ENCODE measurements at regions not wholly inside any gene's neighbourhood (a gene's known extent, or its start where the extent isn't known, plus 50 kb on each side); places are given as distances from the start of the nearest gene placed in this dataset.
A peak's percentile ranks its signal among the peaks of the same experiment; 100 is the strongest.

DNA sequence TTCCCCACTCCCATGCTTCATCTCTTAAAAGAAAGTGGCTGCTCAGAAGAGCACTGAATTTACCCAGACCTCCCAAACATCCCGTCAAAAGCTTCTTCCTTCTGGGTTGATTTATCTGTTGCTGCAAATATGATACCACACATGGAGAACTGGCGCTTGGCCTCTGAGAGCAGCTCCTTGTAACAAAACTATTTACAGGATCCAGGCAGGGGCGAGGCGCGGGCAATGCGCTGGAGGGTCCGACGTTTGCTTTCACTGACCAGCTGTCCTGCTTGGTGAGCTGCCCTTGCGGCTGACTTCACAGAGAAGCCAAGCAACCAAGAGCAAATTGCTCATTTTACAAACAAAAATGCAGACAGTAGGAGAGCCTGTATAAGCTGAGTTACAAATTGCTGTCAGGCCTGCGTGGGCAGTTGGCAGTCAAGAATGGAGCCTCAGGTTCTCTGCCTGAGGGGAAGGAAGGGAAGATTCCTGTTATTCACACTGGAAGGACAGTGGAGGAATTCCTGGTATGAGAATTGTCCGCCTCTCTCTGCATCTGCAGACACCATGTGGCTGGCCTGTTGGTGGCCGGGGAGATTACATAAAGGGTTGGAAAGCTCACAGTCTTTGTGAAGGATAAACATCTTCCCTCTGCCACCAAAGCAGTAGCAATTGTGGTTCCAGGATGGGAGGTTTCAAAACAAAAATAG, 192.2 kb upstream of the LEF1 start:
- peak in 1 of 2 donors; percentile 15 for DNase-seq (ENCODE audit: low read depth in 2 of 2)
- no peak for TF ChIP-seq CTCF (IDR thresholded peaks at IDR 0.05; ENCODE audit: low read depth, low read length)
- no peak overlapping the region for H3K4me3 ChIP-seq (replicated peaks in 1 of 2; ENCODE audit: low read depth in 2 of 2, low read length in 2 of 2)

DNA sequence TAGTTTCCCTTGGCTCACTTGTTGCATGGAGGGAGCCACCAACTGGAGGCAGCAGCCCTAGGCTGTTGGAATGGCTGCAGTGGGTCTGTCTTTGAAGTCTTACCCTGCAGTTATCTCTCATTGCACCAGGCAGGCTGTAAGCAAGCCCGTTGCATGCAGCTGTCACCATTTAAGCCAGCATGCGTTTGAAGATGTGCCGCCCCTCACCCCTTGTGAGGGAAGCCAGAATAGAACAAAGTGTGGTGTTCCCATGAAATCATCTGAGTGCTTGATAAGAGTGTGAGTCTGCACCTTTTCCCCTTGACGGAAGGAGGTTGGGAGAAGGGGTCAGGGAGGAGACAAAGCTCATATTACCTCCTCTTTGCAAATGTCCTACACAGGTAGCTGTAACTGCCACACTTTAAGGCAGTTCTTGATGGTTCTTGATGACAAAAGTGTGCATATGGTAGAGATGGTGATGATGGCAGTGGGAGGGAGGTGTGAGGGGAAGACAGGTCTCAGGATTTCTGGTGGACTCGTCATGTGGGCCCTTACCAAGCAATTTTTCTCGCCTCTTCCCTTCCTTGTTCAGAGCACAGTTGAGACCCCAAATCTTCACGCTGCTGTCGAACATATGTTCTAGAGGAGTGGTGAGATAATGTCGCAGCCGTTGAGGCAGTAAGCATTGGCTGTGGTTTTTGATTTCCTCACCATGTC, 191.4 kb upstream of the LEF1 start:
- no peak for TF ChIP-seq CTCF (IDR thresholded peaks at IDR 0.05; ENCODE audit: low read depth, low read length)
- DNase-seq (ENCODE audit: low read depth in 2 of 2), result no peak
- no peak overlapping the region for H3K4me3 ChIP-seq (replicated peaks in 1 of 2; ENCODE audit: low read depth in 2 of 2, low read length in 2 of 2)

GRCh38 chr4:108359130-108359985, 190.6 kb upstream of the LEF1 start:
- DNase-seq (ENCODE audit: low read depth in 2 of 2), result no peak
- no peak for TF ChIP-seq CTCF (IDR thresholded peaks at IDR 0.05; ENCODE audit: low read depth, low read length)
- H3K4me3 ChIP-seq (replicated peaks in 1 of 2; ENCODE audit: low read depth in 2 of 2, low read length in 2 of 2), result no peak overlapping the region

- DNase-seq (ENCODE audit: low read depth in 2 of 2), result no peak
- no peak overlapping the region for H3K4me3 ChIP-seq (replicated peaks in 1 of 2; ENCODE audit: low read depth in 2 of 2, low read length in 2 of 2)
- TF ChIP-seq CTCF (IDR thresholded peaks at IDR 0.05; ENCODE audit: low read depth, low read length), result no peak
These were observed 187.3 kb upstream of the LEF1 start for GRCh38 chr4:108355902-108356535.

DNA sequence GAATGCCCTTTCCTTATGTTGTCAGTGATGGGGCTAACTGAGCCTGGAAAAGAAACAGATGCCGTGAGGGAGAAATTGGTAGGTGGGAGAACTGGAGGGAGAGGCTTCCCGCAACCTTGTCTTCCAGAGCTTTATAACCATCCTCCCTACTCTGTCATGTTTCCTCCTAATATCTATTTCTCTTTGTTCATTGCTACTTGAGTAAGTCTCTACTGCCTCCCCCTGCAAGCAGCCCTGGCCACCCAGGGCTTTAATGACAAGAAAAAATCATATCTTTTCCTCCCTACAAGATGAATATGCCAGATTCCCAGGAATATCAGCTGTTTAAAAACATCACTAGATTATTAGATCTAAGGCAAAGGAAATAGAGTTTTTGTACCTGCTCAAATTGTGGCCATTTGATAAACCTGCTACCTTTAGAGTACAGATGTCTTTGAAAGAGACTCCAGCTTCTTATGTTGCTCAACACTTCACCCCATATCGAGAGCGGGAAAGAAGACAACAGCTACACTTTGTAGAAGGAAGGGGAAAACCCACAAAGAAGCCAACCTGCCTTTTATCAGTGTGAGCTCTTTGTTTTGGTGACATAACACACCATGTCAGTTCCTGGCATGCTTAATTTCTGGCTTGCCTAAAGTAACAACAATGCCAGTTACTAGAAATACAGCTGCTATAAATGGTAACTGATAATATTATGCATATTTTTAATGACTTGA, 186.6 kb upstream of the LEF1 start:
- DNase-seq (ENCODE audit: low read depth in 2 of 2), result no peak
- H3K4me3 ChIP-seq (replicated peaks in 1 of 2; ENCODE audit: low read depth in 2 of 2, low read length in 2 of 2), result no peak overlapping the region
- no peak for TF ChIP-seq CTCF (IDR thresholded peaks at IDR 0.05; ENCODE audit: low read depth, low read length)

Data from cardiac fibroblast (primary cell).